WTC11 (cell line): ENCODE measurements at regions not wholly inside any gene's neighbourhood (a gene's known extent, or its start where the extent isn't known, plus 50 kb on each side); places are given as distances from the start of the nearest gene placed in this dataset.

ENCODE experiments used
- ATAC-seq: fragments of 200-7000 bp; cut with Tn5 transposase; 2 replicates; pipeline ENCODE4 v1.10.0; 2021; ENCODE audit warnings: mild to moderate bottlenecking, moderate library complexity
- CTCF ChIA-PET: fragments of 300-600 bp; sonication (Branson Sonifier 250); formaldehyde crosslinking; loops from one replicate; lab custom pipeline; 2021; ENCODE audit warnings: antibody characterized with exemption; lab: Charles Lee
- POLR2A ChIA-PET: fragments of 350-600 bp; sonication (Branson Sonifier 250); formaldehyde crosslinking; loops from one replicate; lab custom pipeline; 2021; ENCODE audit warnings: antibody characterized with exemption; lab: Charles Lee
- DNase-seq: peaks from one replicate; pipeline ENCODE4 v3.0.0; 2021; ENCODE audit warnings: low spot score
- H3K27ac Mint-ChIP-seq: 2 replicates; pipeline ENCODE4 v1.8.0; 2021; ENCODE audit warnings: mixed read lengths
- H3K27me3 Mint-ChIP-seq: 2 replicates; pipeline ENCODE4 v1.8.0; 2021; ENCODE audit warnings: low read depth, mild to moderate bottlenecking, moderate library complexity, mixed read lengths
- H3K36me3 Mint-ChIP-seq: 2 replicates; pipeline ENCODE4 v1.8.0; 2021; ENCODE audit warnings: mixed read lengths
- H3K4me1 Mint-ChIP-seq: 2 replicates; pipeline ENCODE4 v1.8.0; 2022; ENCODE audit warnings: mixed read lengths
- H3K4me3 Mint-ChIP-seq: 2 replicates; pipeline ENCODE4 v1.8.0; 2021; ENCODE audit warnings: mild to moderate bottlenecking, moderate library complexity, mixed read lengths
- H3K9me3 Mint-ChIP-seq: 2 replicates; pipeline ENCODE4 v1.8.0; 2021; ENCODE audit warnings: mixed read lengths
- CTCF ChIP-seq: fragments of 200-600 bp; IDR thresholded peaks from 2 replicates; pipeline ENCODE4 v1.8.0; 2022; ENCODE audit warnings: antibody characterized with exemption
- ETV6 ChIP-seq: sonication (generic); formaldehyde crosslinking; IDR thresholded peaks from 2 replicates; pipeline ENCODE4 v1.8.1; 2022; ENCODE audit warnings: mild to moderate bottlenecking, missing genetic modification reagents
- FOXK1 ChIP-seq: sonication (generic); formaldehyde crosslinking; IDR thresholded peaks from 2 replicates; pipeline ENCODE4 v1.8.0; 2022; ENCODE audit warnings: mild to moderate bottlenecking, moderate library complexity, missing genetic modification reagents
- RELA ChIP-seq: sonication (generic); formaldehyde crosslinking; IDR thresholded peaks from 2 replicates; pipeline ENCODE4 v1.8.1; 2022; ENCODE audit warnings: missing genetic modification reagents, mild to moderate bottlenecking, borderline replicate concordance
- SMAD4 ChIP-seq: sonication (generic); formaldehyde crosslinking; IDR thresholded peaks from 2 replicates; pipeline ENCODE4 v1.8.0; 2022; ENCODE audit warnings: mild to moderate bottlenecking, missing genetic modification reagents
- ZNF671 ChIP-seq: fragments of 250-450 bp; sonication (Bioruptor Pico); IDR thresholded peaks from 2 replicates; pipeline ENCODE4 v1.8.0; 2021; ENCODE audit warnings: mild to moderate bottlenecking
- TF ChIP-seq, protein P1 (sequence below): fragments of 250-450 bp; sonication (Bioruptor Pico); IDR thresholded peaks from 2 replicates; pipeline ENCODE4 v1.9.0; 2021; ENCODE audit warnings: mild to moderate bottlenecking
- TF ChIP-seq, protein P2 (sequence below): sonication (generic); formaldehyde crosslinking; IDR thresholded peaks from 2 replicates; pipeline ENCODE4 v1.8.1; 2023; ENCODE audit warnings: mild to moderate bottlenecking, missing genetic modification reagents
- TF ChIP-seq, protein P3 (sequence below): sonication (generic); formaldehyde crosslinking; IDR thresholded peaks from 2 replicates; pipeline ENCODE4 v1.8.0; 2022; ENCODE audit warnings: mild to moderate bottlenecking, missing genetic modification reagents
- TF ChIP-seq, protein P4 (sequence below): sonication (generic); formaldehyde crosslinking; IDR thresholded peaks from 2 replicates; pipeline ENCODE4 v1.8.1; 2022; ENCODE audit warnings: low read depth, missing genetic modification reagents, borderline replicate concordance
- TF ChIP-seq, protein P5 (sequence below): sonication (generic); formaldehyde crosslinking; IDR thresholded peaks from 2 replicates; pipeline ENCODE4 v1.8.0; 2023; ENCODE audit warnings: missing genetic modification reagents, mild to moderate bottlenecking, borderline replicate concordance

DNA sequence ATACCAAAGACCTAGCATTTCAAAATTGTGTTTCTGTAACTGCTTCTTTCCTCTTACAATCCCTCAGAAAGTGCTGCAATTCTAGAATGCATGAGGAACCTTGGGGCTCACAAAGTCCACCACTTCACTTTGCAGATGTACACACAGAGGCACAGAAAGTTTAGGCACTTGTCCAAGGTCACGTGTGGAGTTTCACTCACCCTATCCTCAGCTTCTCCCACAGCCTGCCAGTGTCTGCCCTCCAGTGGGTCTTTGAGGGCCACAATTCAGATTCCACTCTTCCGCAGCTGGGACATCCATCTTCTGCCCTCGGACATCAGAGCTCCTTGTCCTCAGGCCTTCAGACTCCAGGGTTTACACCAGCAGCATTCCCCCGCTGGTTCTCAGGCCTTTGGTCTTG lies 210.5 kb upstream of the SERP2 start:
- POLR2A ChIA-PET = no interaction called here
- H3K9me3 Mint-ChIP-seq = no peaks in the 10 kb centered on the region

More for the DNA sequence above, 210.5 kb upstream of the SERP2 start:
- no peak overlapping the region for H3K4me3 Mint-ChIP-seq
- no peak overlapping the region for H3K27ac Mint-ChIP-seq
- H3K4me1 Mint-ChIP-seq = no peaks in the 10 kb centered on the region
- no peak for ATAC-seq
- TF ChIP-seq CTCF (no peak), ETV6 (CRISPR knock-in tag) (no peak), ZNF671 (CRISPR knock-in tag) (no peak), RELA (CRISPR knock-in tag) (no peak), SMAD4 (CRISPR knock-in tag) (no peak), FOXK1 (no peak)
- TF ChIP-seq, protein P1, sequence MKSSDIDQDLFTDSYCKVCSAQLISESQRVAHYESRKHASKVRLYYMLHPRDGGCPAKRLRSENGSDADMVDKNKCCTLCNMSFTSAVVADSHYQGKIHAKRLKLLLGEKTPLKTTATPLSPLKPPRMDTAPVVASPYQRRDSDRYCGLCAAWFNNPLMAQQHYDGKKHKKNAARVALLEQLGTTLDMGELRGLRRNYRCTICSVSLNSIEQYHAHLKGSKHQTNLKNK = no peak
- TF ChIP-seq, protein P2, sequence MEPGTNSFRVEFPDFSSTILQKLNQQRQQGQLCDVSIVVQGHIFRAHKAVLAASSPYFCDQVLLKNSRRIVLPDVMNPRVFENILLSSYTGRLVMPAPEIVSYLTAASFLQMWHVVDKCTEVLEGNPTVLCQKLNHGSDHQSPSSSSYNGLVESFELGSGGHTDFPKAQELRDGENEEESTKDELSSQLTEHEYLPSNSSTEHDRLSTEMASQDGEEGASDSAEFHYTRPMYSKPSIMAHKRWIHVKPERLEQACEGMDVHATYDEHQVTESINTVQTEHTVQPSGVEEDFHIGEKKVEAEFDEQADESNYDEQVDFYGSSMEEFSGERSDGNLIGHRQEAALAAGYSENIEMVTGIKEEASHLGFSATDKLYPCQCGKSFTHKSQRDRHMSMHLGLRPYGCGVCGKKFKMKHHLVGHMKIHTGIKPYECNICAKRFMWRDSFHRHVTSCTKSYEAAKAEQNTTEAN (CRISPR knock-in tag) = no peak
- TF ChIP-seq, protein P3, sequence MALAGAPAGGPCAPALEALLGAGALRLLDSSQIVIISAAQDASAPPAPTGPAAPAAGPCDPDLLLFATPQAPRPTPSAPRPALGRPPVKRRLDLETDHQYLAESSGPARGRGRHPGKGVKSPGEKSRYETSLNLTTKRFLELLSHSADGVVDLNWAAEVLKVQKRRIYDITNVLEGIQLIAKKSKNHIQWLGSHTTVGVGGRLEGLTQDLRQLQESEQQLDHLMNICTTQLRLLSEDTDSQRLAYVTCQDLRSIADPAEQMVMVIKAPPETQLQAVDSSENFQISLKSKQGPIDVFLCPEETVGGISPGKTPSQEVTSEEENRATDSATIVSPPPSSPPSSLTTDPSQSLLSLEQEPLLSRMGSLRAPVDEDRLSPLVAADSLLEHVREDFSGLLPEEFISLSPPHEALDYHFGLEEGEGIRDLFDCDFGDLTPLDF (CRISPR knock-in tag) = no peak
- TF ChIP-seq, protein P4, sequence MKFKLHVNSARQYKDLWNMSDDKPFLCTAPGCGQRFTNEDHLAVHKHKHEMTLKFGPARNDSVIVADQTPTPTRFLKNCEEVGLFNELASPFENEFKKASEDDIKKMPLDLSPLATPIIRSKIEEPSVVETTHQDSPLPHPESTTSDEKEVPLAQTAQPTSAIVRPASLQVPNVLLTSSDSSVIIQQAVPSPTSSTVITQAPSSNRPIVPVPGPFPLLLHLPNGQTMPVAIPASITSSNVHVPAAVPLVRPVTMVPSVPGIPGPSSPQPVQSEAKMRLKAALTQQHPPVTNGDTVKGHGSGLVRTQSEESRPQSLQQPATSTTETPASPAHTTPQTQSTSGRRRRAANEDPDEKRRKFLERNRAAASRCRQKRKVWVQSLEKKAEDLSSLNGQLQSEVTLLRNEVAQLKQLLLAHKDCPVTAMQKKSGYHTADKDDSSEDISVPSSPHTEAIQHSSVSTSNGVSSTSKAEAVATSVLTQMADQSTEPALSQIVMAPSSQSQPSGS = no peak
- TF ChIP-seq, protein P5, sequence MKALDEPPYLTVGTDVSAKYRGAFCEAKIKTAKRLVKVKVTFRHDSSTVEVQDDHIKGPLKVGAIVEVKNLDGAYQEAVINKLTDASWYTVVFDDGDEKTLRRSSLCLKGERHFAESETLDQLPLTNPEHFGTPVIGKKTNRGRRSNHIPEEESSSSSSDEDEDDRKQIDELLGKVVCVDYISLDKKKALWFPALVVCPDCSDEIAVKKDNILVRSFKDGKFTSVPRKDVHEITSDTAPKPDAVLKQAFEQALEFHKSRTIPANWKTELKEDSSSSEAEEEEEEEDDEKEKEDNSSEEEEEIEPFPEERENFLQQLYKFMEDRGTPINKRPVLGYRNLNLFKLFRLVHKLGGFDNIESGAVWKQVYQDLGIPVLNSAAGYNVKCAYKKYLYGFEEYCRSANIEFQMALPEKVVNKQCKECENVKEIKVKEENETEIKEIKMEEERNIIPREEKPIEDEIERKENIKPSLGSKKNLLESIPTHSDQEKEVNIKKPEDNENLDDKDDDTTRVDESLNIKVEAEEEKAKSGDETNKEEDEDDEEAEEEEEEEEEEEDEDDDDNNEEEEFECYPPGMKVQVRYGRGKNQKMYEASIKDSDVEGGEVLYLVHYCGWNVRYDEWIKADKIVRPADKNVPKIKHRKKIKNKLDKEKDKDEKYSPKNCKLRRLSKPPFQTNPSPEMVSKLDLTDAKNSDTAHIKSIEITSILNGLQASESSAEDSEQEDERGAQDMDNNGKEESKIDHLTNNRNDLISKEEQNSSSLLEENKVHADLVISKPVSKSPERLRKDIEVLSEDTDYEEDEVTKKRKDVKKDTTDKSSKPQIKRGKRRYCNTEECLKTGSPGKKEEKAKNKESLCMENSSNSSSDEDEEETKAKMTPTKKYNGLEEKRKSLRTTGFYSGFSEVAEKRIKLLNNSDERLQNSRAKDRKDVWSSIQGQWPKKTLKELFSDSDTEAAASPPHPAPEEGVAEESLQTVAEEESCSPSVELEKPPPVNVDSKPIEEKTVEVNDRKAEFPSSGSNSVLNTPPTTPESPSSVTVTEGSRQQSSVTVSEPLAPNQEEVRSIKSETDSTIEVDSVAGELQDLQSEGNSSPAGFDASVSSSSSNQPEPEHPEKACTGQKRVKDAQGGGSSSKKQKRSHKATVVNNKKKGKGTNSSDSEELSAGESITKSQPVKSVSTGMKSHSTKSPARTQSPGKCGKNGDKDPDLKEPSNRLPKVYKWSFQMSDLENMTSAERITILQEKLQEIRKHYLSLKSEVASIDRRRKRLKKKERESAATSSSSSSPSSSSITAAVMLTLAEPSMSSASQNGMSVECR = no peak
- H3K27me3 Mint-ChIP-seq = no peaks in the 10 kb centered on the region
- CTCF ChIA-PET = no interaction called here
- H3K36me3 Mint-ChIP-seq = no peaks in the 10 kb centered on the region
- DNase-seq = no peak
